Fibroblast of lung (primary cell): ENCODE measurements at regions not wholly inside any gene's neighbourhood (a gene's known extent, or its start where the extent isn't known, plus 50 kb on each side); places are given as distances from the start of the nearest gene placed in this dataset.

ENCODE experiments used
- EZH2 ChIP-seq: IDR thresholded peaks from 2 replicates; pipeline ENCODE4 v1.5.1; 2012; ENCODE audit warnings: low read length, control low read depth, mild to moderate bottlenecking; ENCODE audit errors: missing control alignments
- TF ChIP-seq, protein P1 (sequence below), 2 donors: IDR thresholded peaks in 1 of 2; conservative IDR thresholded peaks in 1 of 2; 1 replicate in 1 of 2; 2 replicates in 1 of 2; pipeline ENCODE4 v1.5.1; 2011 to 2012; ENCODE audit warnings: low read length in 2 of 2, control low read depth in 1 of 2, inconsistent platforms in 1 of 2, low read depth in 1 of 2, mild to moderate bottlenecking in 1 of 2

DNA sequence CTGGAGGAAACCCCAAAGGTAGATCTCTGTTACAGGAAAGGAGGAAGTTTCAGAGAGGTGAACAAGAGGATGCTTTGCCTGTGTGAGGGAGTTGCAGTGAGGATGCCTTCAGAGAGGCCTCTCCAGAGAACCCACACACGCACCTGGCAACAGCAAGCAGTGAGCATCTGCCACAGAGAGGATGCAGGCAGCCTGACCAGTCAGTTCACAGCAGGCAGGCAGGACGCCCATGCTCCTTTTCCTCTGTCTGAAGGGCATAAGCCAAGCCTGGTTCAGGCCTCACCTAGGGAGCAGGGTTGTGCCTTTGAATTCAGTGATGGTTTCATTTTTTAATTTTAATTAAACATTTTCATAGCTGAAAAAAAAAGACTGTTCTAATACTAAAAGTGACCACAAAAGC lies 346.0 kb upstream of the MARCKS start:
- TF ChIP-seq, protein P1, sequence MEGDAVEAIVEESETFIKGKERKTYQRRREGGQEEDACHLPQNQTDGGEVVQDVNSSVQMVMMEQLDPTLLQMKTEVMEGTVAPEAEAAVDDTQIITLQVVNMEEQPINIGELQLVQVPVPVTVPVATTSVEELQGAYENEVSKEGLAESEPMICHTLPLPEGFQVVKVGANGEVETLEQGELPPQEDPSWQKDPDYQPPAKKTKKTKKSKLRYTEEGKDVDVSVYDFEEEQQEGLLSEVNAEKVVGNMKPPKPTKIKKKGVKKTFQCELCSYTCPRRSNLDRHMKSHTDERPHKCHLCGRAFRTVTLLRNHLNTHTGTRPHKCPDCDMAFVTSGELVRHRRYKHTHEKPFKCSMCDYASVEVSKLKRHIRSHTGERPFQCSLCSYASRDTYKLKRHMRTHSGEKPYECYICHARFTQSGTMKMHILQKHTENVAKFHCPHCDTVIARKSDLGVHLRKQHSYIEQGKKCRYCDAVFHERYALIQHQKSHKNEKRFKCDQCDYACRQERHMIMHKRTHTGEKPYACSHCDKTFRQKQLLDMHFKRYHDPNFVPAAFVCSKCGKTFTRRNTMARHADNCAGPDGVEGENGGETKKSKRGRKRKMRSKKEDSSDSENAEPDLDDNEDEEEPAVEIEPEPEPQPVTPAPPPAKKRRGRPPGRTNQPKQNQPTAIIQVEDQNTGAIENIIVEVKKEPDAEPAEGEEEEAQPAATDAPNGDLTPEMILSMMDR (conservative IDR thresholded peaks at IDR 0.05 in 1 of 2, IDR thresholded peaks at IDR 0.05 in 1 of 2; ENCODE audit: low read depth in 1 of 2, low read length in 2 of 2), result no peak
- TF ChIP-seq EZH2, result no peak
